ENCODE measurements at regions not wholly inside any gene's neighbourhood (a gene's known extent, or its start where the extent isn't known, plus 50 kb on each side); places are given as distances from the start of the nearest gene placed in this dataset.

DNA sequence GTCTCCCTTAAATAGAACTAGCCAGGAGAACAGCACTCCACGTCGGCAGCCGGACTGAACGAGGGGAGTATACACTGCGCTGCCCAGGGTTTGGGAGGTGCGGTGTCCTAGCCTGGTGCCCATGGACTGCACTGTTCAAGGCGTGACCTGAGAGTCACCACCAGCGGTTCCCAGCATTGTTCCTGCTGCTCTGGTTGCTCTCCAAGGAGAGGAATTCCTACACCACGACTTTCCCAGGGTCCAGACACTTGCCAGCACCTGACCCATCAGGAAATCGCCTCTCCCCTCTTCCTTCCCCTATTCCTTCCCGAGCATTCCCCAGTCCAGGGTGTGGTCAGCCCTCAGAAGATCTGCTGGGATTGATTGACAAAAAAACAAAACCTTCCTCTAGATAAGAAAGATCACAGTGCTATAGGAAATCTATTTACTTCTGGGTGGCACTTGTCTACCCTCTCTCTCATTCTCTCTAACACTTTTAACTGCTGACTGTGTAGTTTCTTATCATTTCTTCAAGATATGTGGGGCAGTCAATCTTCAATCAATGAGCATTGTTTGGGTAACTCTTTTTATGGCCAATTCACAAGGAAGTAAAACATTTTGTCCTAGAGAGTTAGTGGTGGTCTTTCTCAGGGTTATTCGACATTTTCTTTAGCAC, 297.8 kb upstream of the ACTBL2 start:
- Histone ChIP-seq H3K9ac (ENCODE audit: low read depth, low read length) (no peak overlapping the region), H3K36me3 (ENCODE audit: insufficient read depth, low read length) (no peaks in the 10 kb centered on the region), H3K4me1 (ENCODE audit: insufficient read depth, low read length) (peaks cover 6% of the 10 kb centered on the region; the same call in 1 of the 2 replicates), H3K9me3 (ENCODE audit: control insufficient read depth, insufficient read depth, low read length) (no peaks in the 10 kb centered on the region)

- no peaks in the 10 kb centered on the region for H3K9me3 ChIP-seq (ENCODE audit: control insufficient read depth, insufficient read depth, low read length)
- peaks cover 6% of the 10 kb centered on the region; the same call in 1 of the 2 replicates for H3K4me1 ChIP-seq (ENCODE audit: insufficient read depth, low read length)
- H3K36me3 ChIP-seq (ENCODE audit: insufficient read depth, low read length): no peaks in the 10 kb centered on the region
- no peak overlapping the region for H3K9ac ChIP-seq (ENCODE audit: low read depth, low read length)
Measured at GRCh38 chr5:57779383-57780223, 297.0 kb upstream of the ACTBL2 start.

DNA sequence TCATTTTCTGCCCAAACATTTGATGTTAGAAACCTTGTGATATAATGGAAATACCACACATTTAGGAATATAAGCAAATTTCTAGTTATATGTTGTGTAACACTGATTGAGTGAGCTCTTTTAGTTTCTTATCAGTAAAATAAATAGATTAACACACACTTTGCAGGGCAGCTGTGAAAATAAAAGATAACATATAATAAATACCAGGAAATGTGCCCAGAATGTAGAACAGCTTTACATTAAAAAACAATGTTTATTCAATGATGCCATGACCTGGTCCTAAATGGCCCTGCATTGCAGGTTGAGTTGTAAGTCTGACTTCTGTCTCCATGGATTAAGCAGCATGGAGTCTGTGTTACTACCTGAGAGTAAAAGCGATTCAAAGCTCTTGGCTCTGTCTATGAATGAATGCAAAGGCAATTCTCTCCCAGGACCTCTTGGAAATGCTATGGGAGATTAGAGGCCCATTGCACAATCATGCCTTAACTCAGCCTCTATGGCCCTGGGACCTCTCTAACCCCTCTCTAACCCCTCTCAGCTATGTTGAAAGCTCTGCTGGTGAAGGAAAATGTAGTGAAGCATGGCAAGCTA, 296.0 kb upstream of the ACTBL2 start:
- H3K9ac ChIP-seq (ENCODE audit: low read depth, low read length): no peak overlapping the region
- peaks cover 6% of the 10 kb centered on the region for H3K4me1 ChIP-seq (ENCODE audit: insufficient read depth, low read length)
- H3K9me3 ChIP-seq (ENCODE audit: control insufficient read depth, insufficient read depth, low read length): no peaks in the 10 kb centered on the region
- H3K36me3 ChIP-seq (ENCODE audit: insufficient read depth, low read length): no peaks in the 10 kb centered on the region

- Histone ChIP-seq H3K9ac (ENCODE audit: low read depth, low read length) (no peak overlapping the region), H3K36me3 (ENCODE audit: insufficient read depth, low read length) (no peaks in the 10 kb centered on the region), H3K4me1 (ENCODE audit: insufficient read depth, low read length) (peaks cover 6% of the 10 kb centered on the region), H3K9me3 (ENCODE audit: control insufficient read depth, insufficient read depth, low read length) (no peaks in the 10 kb centered on the region)
Measured at GRCh38 chr5:57777174-57777581, 294.6 kb upstream of the ACTBL2 start.

DNA sequence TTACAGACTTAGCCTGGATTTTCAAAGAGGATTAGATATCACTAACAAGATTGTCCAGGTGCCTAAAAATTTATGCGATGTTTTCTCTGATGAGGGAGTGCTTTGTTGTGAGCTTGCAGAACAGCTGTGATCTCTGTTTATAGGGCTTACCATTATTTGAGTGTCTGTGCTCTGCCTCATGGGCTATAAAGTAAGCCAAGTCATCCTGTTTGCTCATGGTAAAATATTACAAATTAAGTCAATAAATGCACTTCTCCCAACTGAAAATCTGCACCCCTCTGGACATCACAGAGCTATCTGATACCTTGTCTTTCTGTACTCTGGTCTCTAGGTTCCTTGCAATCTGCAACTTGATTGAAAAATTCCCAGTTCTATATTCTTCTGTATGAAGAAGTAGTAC, 293.4 kb upstream of the ACTBL2 start:
- Histone ChIP-seq H3K36me3 (ENCODE audit: insufficient read depth, low read length) (no peaks in the 10 kb centered on the region), H3K4me1 (ENCODE audit: insufficient read depth, low read length) (peaks cover 6% of the 10 kb centered on the region), H3K9ac (ENCODE audit: low read depth, low read length) (no peak overlapping the region), H3K9me3 (ENCODE audit: control insufficient read depth, insufficient read depth, low read length) (no peaks in the 10 kb centered on the region)

DNA sequence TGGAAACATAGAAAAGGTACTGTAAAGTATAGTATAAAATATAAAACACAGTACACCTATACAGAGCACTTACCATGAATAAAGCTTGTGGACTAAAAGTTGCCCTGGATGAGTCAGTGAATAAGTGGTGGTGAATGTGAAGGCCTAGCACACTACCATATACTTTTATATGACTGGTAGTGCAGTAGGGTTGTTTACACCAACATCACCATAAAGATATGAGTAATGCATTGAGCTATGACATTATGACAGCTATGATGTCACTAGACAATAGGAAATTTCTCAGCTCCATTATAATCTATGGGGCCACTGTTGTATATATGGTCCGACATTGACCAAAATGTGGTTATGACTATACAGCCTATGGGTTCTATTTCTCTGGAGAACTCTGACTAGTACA, 291.8 kb upstream of the ACTBL2 start:
- no peaks in the 10 kb centered on the region; the same call in none of the 2 replicates for H3K4me1 ChIP-seq (ENCODE audit: insufficient read depth, low read length)
- no peaks in the 10 kb centered on the region for H3K36me3 ChIP-seq (ENCODE audit: insufficient read depth, low read length)
- no peak overlapping the region for H3K9ac ChIP-seq (ENCODE audit: low read depth, low read length)
- no peaks in the 10 kb centered on the region for H3K9me3 ChIP-seq (ENCODE audit: control insufficient read depth, insufficient read depth, low read length)

DNA sequence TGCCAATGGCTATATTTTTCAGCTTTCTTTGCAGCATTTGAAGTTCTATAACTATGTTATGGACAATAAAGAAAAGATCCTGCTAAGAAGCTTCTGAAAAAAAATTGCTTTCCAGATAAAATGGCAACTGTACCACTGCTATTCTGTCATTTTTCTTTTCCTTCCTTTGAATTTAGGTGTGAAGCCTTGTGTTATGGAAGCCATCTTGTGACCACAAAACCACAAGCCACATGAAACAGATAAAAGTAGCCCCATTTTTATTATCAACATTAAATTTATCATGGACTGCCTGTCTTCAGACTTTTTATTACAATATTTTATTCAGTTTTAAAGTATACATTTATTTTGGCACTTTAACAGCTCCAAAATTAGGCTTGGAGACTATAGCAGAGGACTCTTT, 289.9 kb upstream of the ACTBL2 start:
- Histone ChIP-seq H3K36me3 (ENCODE audit: insufficient read depth, low read length) (no peaks in the 10 kb centered on the region), H3K9ac (ENCODE audit: low read depth, low read length) (no peak overlapping the region), H3K9me3 (ENCODE audit: control insufficient read depth, insufficient read depth, low read length) (no peaks in the 10 kb centered on the region), H3K4me1 (ENCODE audit: insufficient read depth, low read length) (no peaks in the 10 kb centered on the region; the same call in 1 of the 2 replicates)

DNA sequence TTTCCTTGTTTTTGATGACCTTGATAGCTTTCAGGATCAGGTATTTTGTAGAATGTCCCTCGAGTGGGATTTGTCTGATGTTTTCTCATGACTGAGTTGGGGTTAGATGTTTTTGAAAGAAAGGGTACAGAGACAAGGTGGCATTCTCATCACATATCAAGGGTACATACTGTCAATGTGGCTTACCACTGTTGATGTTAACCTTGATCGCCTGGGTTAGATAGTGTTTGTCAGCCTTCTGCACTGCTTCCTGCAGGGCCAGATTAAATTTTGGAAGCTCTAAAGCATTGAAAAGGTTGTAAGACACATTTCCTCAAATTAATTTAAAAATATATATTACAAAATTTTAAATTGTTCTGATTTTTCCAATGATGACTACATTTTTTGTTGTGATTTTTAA, 287.4 kb upstream of the ACTBL2 start:
- Histone ChIP-seq H3K9me3 (ENCODE audit: control insufficient read depth, insufficient read depth, low read length) (no peaks in the 10 kb centered on the region), H3K4me1 (ENCODE audit: insufficient read depth, low read length) (no peaks in the 10 kb centered on the region; the same call in 1 of the 2 replicates)

GRCh38 chr5:57768745-57769144, 286.1 kb upstream of the ACTBL2 start:
- Histone ChIP-seq H3K4me1 (ENCODE audit: insufficient read depth, low read length) (no peaks in the 10 kb centered on the region; the same call in 1 of the 2 replicates), H3K36me3 (ENCODE audit: insufficient read depth, low read length) (no peaks in the 10 kb centered on the region), H3K9ac (ENCODE audit: low read depth, low read length) (no peak overlapping the region), H3K9me3 (ENCODE audit: control insufficient read depth, insufficient read depth, low read length) (no peaks in the 10 kb centered on the region)

More for the DNA sequence above, 287.4 kb upstream of the ACTBL2 start:
- Histone ChIP-seq H3K36me3 (ENCODE audit: insufficient read depth, low read length) (no peaks in the 10 kb centered on the region), H3K9ac (ENCODE audit: low read depth, low read length) (no peak overlapping the region)

- Histone ChIP-seq H3K4me1 (ENCODE audit: insufficient read depth, low read length) (no peaks in the 10 kb centered on the region), H3K9me3 (ENCODE audit: control insufficient read depth, insufficient read depth, low read length) (0 out of 2 replicates have a peak, but pooled peaks cover 3% of the 10 kb centered on the region), H3K36me3 (ENCODE audit: insufficient read depth, low read length) (no peaks in the 10 kb centered on the region), H3K9ac (ENCODE audit: low read depth, low read length) (no peak overlapping the region)
Measured at GRCh38 chr5:57764479-57765089, 282.0 kb upstream of the ACTBL2 start.

DNA sequence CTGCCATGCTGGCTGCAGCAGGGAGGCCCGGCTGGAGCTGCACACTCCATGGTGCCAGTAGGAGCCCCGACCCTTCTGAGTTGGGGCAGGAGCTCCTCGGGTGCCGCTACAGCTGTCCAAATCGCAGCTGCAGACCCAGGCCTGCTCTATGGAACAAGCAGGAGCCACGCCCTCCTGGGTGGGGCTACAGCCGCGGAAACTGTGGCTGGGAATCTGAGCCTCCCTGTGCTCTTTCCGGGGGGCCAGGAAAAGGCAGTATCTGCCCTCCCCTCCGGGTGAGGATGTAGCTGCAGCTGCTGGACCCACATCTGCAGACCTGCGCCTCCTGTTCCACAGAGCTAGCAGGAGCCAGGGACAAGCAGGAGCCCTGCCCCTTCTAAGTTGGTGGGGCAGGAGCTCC, 278.9 kb upstream of the ACTBL2 start:
- no peaks in the 10 kb centered on the region for H3K4me1 ChIP-seq (ENCODE audit: insufficient read depth, low read length)
- H3K9me3 ChIP-seq (ENCODE audit: control insufficient read depth, insufficient read depth, low read length): 0 out of 2 replicates have a peak, but pooled peaks cover 3% of the 10 kb centered on the region
- no peaks in the 10 kb centered on the region for H3K36me3 ChIP-seq (ENCODE audit: insufficient read depth, low read length)

DNA sequence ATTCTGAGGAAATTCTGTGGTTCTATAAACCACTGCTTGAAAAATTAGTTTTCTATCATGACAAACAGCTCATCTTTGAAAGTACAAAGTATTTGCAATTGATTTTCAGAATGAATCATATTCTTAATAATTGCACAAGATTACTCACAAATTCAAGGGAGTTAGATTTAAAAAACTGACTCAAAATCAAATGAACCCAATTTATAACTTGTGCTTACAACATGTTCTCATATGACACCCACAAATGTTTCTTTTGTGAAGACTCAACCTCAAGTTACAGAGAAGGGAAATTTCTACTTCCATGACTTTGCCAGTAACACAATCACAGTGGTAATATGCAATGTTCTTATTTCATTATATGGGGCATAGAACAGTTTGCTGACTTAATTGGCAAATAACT, 272.0 kb upstream of the ACTBL2 start:
- H3K9me3 ChIP-seq (ENCODE audit: control insufficient read depth, insufficient read depth, low read length): no peaks in the 10 kb centered on the region
- H3K4me1 ChIP-seq (ENCODE audit: insufficient read depth, low read length): no peaks in the 10 kb centered on the region
- no peaks in the 10 kb centered on the region for H3K36me3 ChIP-seq (ENCODE audit: insufficient read depth, low read length)
- H3K9ac ChIP-seq (ENCODE audit: low read depth, low read length): no peak overlapping the region

More for the DNA sequence above, 278.9 kb upstream of the ACTBL2 start:
- H3K9ac ChIP-seq (ENCODE audit: low read depth, low read length): no peak overlapping the region

GRCh38 chr5:57753446-57753845, 270.8 kb upstream of the ACTBL2 start:
- no peak overlapping the region for H3K9ac ChIP-seq (ENCODE audit: low read depth, low read length)
- no peaks in the 10 kb centered on the region for H3K4me1 ChIP-seq (ENCODE audit: insufficient read depth, low read length)
- no peaks in the 10 kb centered on the region for H3K36me3 ChIP-seq (ENCODE audit: insufficient read depth, low read length)
- H3K9me3 ChIP-seq (ENCODE audit: control insufficient read depth, insufficient read depth, low read length): no peaks in the 10 kb centered on the region

DNA sequence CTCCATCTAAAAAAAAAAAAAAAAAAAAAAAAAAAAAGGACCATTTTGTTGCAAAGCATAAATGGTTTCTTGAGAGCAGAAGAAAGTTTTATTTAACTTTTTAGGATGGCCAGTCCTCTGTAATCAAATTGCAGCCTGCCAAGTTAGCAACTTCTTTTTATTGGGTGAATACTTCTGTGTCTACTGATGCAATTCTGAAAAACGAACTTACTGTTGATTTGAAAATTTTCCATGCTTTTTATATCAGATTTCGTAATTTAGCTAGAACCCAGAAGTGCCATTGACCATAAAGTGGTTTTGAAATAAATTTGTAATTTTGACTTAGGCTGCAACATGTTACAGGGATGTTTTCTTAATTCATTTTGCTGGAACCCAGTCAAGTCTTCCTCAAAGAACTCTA, 269.1 kb upstream of the ACTBL2 start:
- Histone ChIP-seq H3K4me1 (ENCODE audit: insufficient read depth, low read length) (no peaks in the 10 kb centered on the region), H3K9ac (ENCODE audit: low read depth, low read length) (no peak overlapping the region), H3K36me3 (ENCODE audit: insufficient read depth, low read length) (no peaks in the 10 kb centered on the region), H3K9me3 (ENCODE audit: control insufficient read depth, insufficient read depth, low read length) (no peaks in the 10 kb centered on the region)

All from ES-I3 (cell line).